Astrocyte (in vitro differentiated cells and primary cell): ENCODE measurements at regions not wholly inside any gene's neighbourhood (a gene's known extent, or its start where the extent isn't known, plus 50 kb on each side); places are given as distances from the start of the nearest gene placed in this dataset.
A peak's percentile ranks its signal among the peaks of the same experiment; 100 is the strongest.

Experiments
- DNase-seq: peaks from one replicate; pipeline ENCODE4 v3.0.0-alpha.2; 2010; ENCODE audit warnings: low read depth
- FAIRE-seq: peaks from 2 replicates; lab custom pipeline; 2011; peaks lifted over from hg19 to GRCh38; lab: Jason Lieb, UNC
- H2AFZ ChIP-seq: 2 replicates; pipeline ENCODE4 v1.6.0; 2012; ENCODE audit warnings: low read depth, low read length, inconsistent platforms
- H3K27ac ChIP-seq: 2 replicates; pipeline ENCODE4 v1.5.1; 2011; ENCODE audit warnings: low read depth, low read length, inconsistent platforms
- H3K27me3 ChIP-seq: 2 replicates; pipeline ENCODE4 v1.6.0; 2011; ENCODE audit warnings: low read length, inconsistent platforms; ENCODE audit not compliant: insufficient read depth
- H3K36me3 ChIP-seq: 2 replicates; pipeline ENCODE4 v1.5.1; 2011; ENCODE audit warnings: low read length, inconsistent platforms; ENCODE audit not compliant: insufficient read depth
- H3K4me1 ChIP-seq: 2 replicates; pipeline ENCODE4 v1.5.1; 2011; ENCODE audit warnings: low read length, inconsistent platforms; ENCODE audit not compliant: insufficient read depth
- H3K4me2 ChIP-seq: 2 replicates; pipeline ENCODE4 v1.6.0; 2012; ENCODE audit warnings: low read length, inconsistent platforms
- H3K4me3 ChIP-seq: 2 replicates; pipeline ENCODE4 v1.5.1; 2011; ENCODE audit warnings: low read depth, mild to moderate bottlenecking, low read length, inconsistent platforms; ENCODE audit not compliant: insufficient read depth
- H3K79me2 ChIP-seq: 2 replicates; pipeline ENCODE4 v1.6.0; 2012; ENCODE audit warnings: mild to moderate bottlenecking, low read length, inconsistent platforms; ENCODE audit not compliant: insufficient read depth
- H3K9ac ChIP-seq: 2 replicates; pipeline ENCODE4 v1.6.0; 2012; ENCODE audit warnings: mild to moderate bottlenecking, low read length, inconsistent platforms
- H3K9me3 ChIP-seq: 2 replicates; pipeline ENCODE4 v1.5.1; 2012; ENCODE audit warnings: low read depth, mild to moderate bottlenecking, low read length, inconsistent platforms; ENCODE audit not compliant: insufficient read depth
- H4K20me1 ChIP-seq: 2 replicates; pipeline ENCODE4 v1.6.0; 2012; ENCODE audit warnings: low read length, inconsistent platforms; ENCODE audit not compliant: insufficient read depth
- H3K27ac Mint-ChIP-seq: one replicate; pipeline ENCODE4 v1.8.0; 2021; ENCODE audit warnings: mild to moderate bottlenecking, mixed read lengths; ENCODE audit not compliant: unreplicated experiment
- H3K27me3 Mint-ChIP-seq: one replicate; pipeline ENCODE4 v1.8.0; 2021; ENCODE audit warnings: low read depth, mixed read lengths; ENCODE audit not compliant: unreplicated experiment
- H3K36me3 Mint-ChIP-seq: one replicate; pipeline ENCODE4 v1.8.0; 2021; ENCODE audit warnings: low read depth, mixed read lengths; ENCODE audit not compliant: unreplicated experiment
- H3K4me1 Mint-ChIP-seq: one replicate; pipeline ENCODE4 v1.8.0; 2021; ENCODE audit warnings: low read depth, mixed read lengths; ENCODE audit not compliant: unreplicated experiment
- H3K4me3 Mint-ChIP-seq: one replicate; pipeline ENCODE4 v1.8.0; 2021; ENCODE audit warnings: mild to moderate bottlenecking, moderate library complexity, mixed read lengths; ENCODE audit not compliant: unreplicated experiment
- H3K9me3 Mint-ChIP-seq: one replicate; pipeline ENCODE4 v1.8.0; 2021; ENCODE audit warnings: mild to moderate bottlenecking, mixed read lengths; ENCODE audit not compliant: unreplicated experiment
- CTCF ChIP-seq: IDR thresholded peaks from 2 replicates; pipeline ENCODE4 v1.5.1; 2011; ENCODE audit warnings: low read depth, mild to moderate bottlenecking, inconsistent platforms, low read length, moderate library complexity; ENCODE audit not compliant: insufficient read depth
- EZH2 ChIP-seq: IDR thresholded peaks from 2 replicates; pipeline ENCODE4 v1.6.1; 2012; ENCODE audit warnings: mild to moderate bottlenecking, low read length, inconsistent platforms; ENCODE audit not compliant: insufficient read depth

- H3K4me3 Mint-ChIP-seq: no peak overlapping the region
- H3K27ac Mint-ChIP-seq: no peak overlapping the region
- Histone ChIP-seq H4K20me1 (no peaks in the 10 kb centered on the region), H3K9ac (no peak overlapping the region), H3K79me2 (no peaks in the 10 kb centered on the region), H3K27me3 (no peaks in the 10 kb centered on the region), H3K9me3 (no peaks in the 10 kb centered on the region), H3K4me2 (no peak overlapping the region), H3K4me3 (no peak overlapping the region), H3K4me1 (peaks cover 4% of the 10 kb centered on the region), H3K36me3 (no peaks in the 10 kb centered on the region), H2AFZ (no peak overlapping the region), H3K27ac (no peak overlapping the region)
- DNase-seq: peak; percentile 39
- no peaks in the 10 kb centered on the region for H3K4me1 Mint-ChIP-seq
- peaks cover 2% of the 10 kb centered on the region for H3K9me3 Mint-ChIP-seq
- TF ChIP-seq EZH2 (no peak), CTCF (no peak)
- H3K36me3 Mint-ChIP-seq: no peaks in the 10 kb centered on the region
- FAIRE-seq: no peak
- peaks cover 4% of the 10 kb centered on the region for H3K27me3 Mint-ChIP-seq
These were observed 192.3 kb upstream of the SALL1 start for GRCh38 chr16:51343411-51343810.

GRCh38 chr16:51341204-51341603 is 190.1 kb upstream of the SALL1 start:
- H3K27ac ChIP-seq: no peak overlapping the region
- no peak overlapping the region for H3K27ac Mint-ChIP-seq

More at GRCh38 chr16:51341204-51341603, 190.1 kb upstream of the SALL1 start:
- H3K4me1 ChIP-seq: peaks cover 4% of the 10 kb centered on the region
- H3K79me2 ChIP-seq: no peaks in the 10 kb centered on the region
- DNase-seq (no peak), FAIRE-seq (no peak)
- Mint-ChIP-seq H3K36me3 (no peaks in the 10 kb centered on the region), H3K9me3 (peaks cover 4% of the 10 kb centered on the region), H3K4me1 (no peaks in the 10 kb centered on the region), H3K4me3 (no peak overlapping the region), H3K27me3 (peaks cover 4% of the 10 kb centered on the region)
- TF ChIP-seq EZH2: no peak
- TF ChIP-seq CTCF: no peak
- no peaks in the 10 kb centered on the region for H3K9me3 ChIP-seq
- H3K27me3 ChIP-seq: no peaks in the 10 kb centered on the region
- H3K4me2 ChIP-seq: no peak overlapping the region
- H3K4me3 ChIP-seq: no peak overlapping the region
- no peak overlapping the region for H3K9ac ChIP-seq
- H4K20me1 ChIP-seq: no peaks in the 10 kb centered on the region
- H3K36me3 ChIP-seq: no peaks in the 10 kb centered on the region
- no peak overlapping the region for H2AFZ ChIP-seq
